Spleen (tissue), 11 donors: ENCODE measurements at regions not wholly inside any gene's neighbourhood (a gene's known extent, or its start where the extent isn't known, plus 50 kb on each side); places are given as distances from the start of the nearest gene placed in this dataset.

ENCODE experiments used
- DNase-seq: peaks from one replicate; pipeline ENCODE4 v3.0.0-alpha.2; 2020
- H3K27ac ChIP-seq, 8 donors: fragments of 200-600 bp; sonication (generic) in 7 of 8; 1 replicate in 4 of 8; 2 replicates in 4 of 8; pipeline versions ENCODE4 v1.5.0 to v1.8.0; 2016 to 2021; ENCODE audit warnings: inconsistent platforms in 4 of 8, mild to moderate bottlenecking in 4 of 8, moderate library complexity in 1 of 8
- H3K27me3 ChIP-seq, 7 donors: fragments of 200-600 bp; sonication (generic) in 6 of 7; replicated peaks in 1 of 7; 1 replicate in 4 of 7; 2 replicates in 3 of 7; pipeline versions ENCODE4 v1.5.0 to v1.8.0; 2016 to 2021; ENCODE audit warnings: inconsistent platforms in 3 of 7, mild to moderate bottlenecking in 1 of 7
- H3K36me3 ChIP-seq, 6 donors: fragments of 200-600 bp; sonication (generic) in 5 of 6; 1 replicate in 4 of 6; 2 replicates in 2 of 6; pipeline versions ENCODE4 v1.5.0 to v1.8.0; 2016 to 2021; ENCODE audit warnings: inconsistent platforms in 2 of 6
- H3K4me1 ChIP-seq, 6 donors: fragments of 200-600 bp; sonication (generic) in 5 of 6; 1 replicate in 3 of 6; 2 replicates in 3 of 6; pipeline versions ENCODE4 v1.5.0 to v1.8.0; 2016 to 2021; ENCODE audit warnings: inconsistent platforms in 3 of 6
- H3K4me3 ChIP-seq, 8 donors: fragments of 200-600 bp; sonication (generic) in 7 of 8; 1 replicate in 4 of 8; 2 replicates in 4 of 8; pipeline versions ENCODE4 v1.5.0 to v1.8.0; 2016 to 2021; ENCODE audit warnings: inconsistent platforms in 4 of 8, mild to moderate bottlenecking in 4 of 8, moderate library complexity in 2 of 8
- H3K9me3 ChIP-seq, 8 donors: fragments of 200-600 bp; sonication (generic) in 7 of 8; 1 replicate in 4 of 8; 2 replicates in 4 of 8; pipeline versions ENCODE4 v1.5.0 to v1.8.0; 2016 to 2021; ENCODE audit warnings: inconsistent platforms in 4 of 8
- CTCF ChIP-seq, 11 experiments: fragments of 200-600 bp in 7 of 11; fragments of 450-650 bp in 4 of 11; sonication (generic) in 4 of 11; IDR thresholded peaks in 8 of 11; conservative IDR thresholded peaks in 3 of 11; 1 replicate in 7 of 11; 2 replicates in 4 of 11; pipeline versions ENCODE4 v1.4.0 to v1.8.0; 2016 to 2021; ENCODE audit warnings: antibody characterized with exemption in 11 of 11, inconsistent platforms in 4 of 11, mild to moderate bottlenecking in 1 of 11
- POLR2A ChIP-seq, 3 donors: fragments of 450-650 bp; IDR thresholded peaks; one replicate each; pipeline ENCODE4 v1.5.1; 2017; ENCODE audit warnings: antibody characterized with exemption in 3 of 3, mild to moderate bottlenecking in 1 of 3
- POLR2AphosphoS5 ChIP-seq, 3 donors: sonication (generic); formaldehyde crosslinking; IDR thresholded peaks; one replicate each; pipeline ENCODE4 v1.5.1; 2017; ENCODE audit warnings: antibody characterized with exemption in 3 of 3
- WGBS, 5 donors: extraction: QIAGEN DNeasy Blood & Tissue Kit in 3 of 5; methylation state at CpG; one replicate each; pipeline versions ENCODE4 v1.1.5 to v1.1.7; 2013 to 2018; 5-methylcytosine and 5-hydroxymethylcytosine counted together
- intact Hi-C: fragments of 100-400 bp; cut with DNase I; formaldehyde crosslinking; loops from one replicate; pipeline ENCODE4 v1.15.0; 2023; ENCODE audit warnings: low total_unique reads
- donor health status: healthy with polysubstance abuse.
- donor health status: DM: no; HTN: no; CAD: no; lungs with moderate emphysema.
- donor health status: DM: no; HTN: no; CAD: no.
- donor health status: Bipolar disorder and iron deficiency.
- donor health status: healthy.
- donor health status: DM: no; HTN: no; CAD: no.
- donor health status: DM: yes; HTN: yes; CAD: no.

GRCh38 chr5:56429110-56429561 is 196.0 kb upstream of the ANKRD55 start:
- intact Hi-C loops = no loop called here
- no peak for DNase-seq

GRCh38 chr5:56426693-56427092 is 193.6 kb upstream of the ANKRD55 start:
- intact Hi-C loops = no loop called here
- Histone ChIP-seq H3K27me3 (no peaks in the 10 kb centered on the region), H3K4me1 (no peaks in the 10 kb centered on the region), H3K4me3 (no peak overlapping the region), H3K9me3 (peaks cover 0 to 11% (median 3%) of the 10 kb centered on the region in 8 donors), H3K36me3 (no peaks in the 10 kb centered on the region), H3K27ac (no peak overlapping the region)
- no peak for DNase-seq
- TF ChIP-seq POLR2A (IDR thresholded peaks at IDR 0.05) = no peak
- TF ChIP-seq CTCF (IDR thresholded peaks at IDR 0.05 in 8 of 11, conservative IDR thresholded peaks at IDR 0.05 in 3 of 11) = no peak
- TF ChIP-seq POLR2AphosphoS5 (IDR thresholded peaks at IDR 0.05) = no peak
- WGBS, 5 donors = 82 to 93% (median 91%) methylated on average over 4 of the region's 4 CpGs

More at GRCh38 chr5:56429110-56429561, 196.0 kb upstream of the ANKRD55 start:
- H3K9me3 ChIP-seq = peaks cover 0 to 3% (median under 1%) of the 10 kb centered on the region in 8 donors
- no peak overlapping the region for H3K27ac ChIP-seq
- H3K36me3 ChIP-seq = no peaks in the 10 kb centered on the region
- H3K4me1 ChIP-seq = peaks cover 0 to 7% (median 0%) of the 10 kb centered on the region in 6 donors
- H3K4me3 ChIP-seq = no peak overlapping the region
- H3K27me3 ChIP-seq = no peaks in the 10 kb centered on the region
- WGBS, 5 donors = 80 to 90% (median 86%) methylated on average over 6 of the region's 6 CpGs
- TF ChIP-seq POLR2AphosphoS5 (IDR thresholded peaks at IDR 0.05) (no peak), POLR2A (IDR thresholded peaks at IDR 0.05) (no peak), CTCF (IDR thresholded peaks at IDR 0.05 in 8 of 11, conservative IDR thresholded peaks at IDR 0.05 in 3 of 11) (no peak)

GRCh38 chr5:56422076-56422762 is 189.1 kb upstream of the ANKRD55 start:
- DNase-seq = no peak
- 82 to 89% (median 88%) methylated on average over 5 of the region's 5 CpGs for WGBS, 5 donors
- intact Hi-C loops = no loop called here
- TF ChIP-seq POLR2AphosphoS5 (IDR thresholded peaks at IDR 0.05) = no peak
- TF ChIP-seq POLR2A (IDR thresholded peaks at IDR 0.05) = no peak
- no peak for TF ChIP-seq CTCF (IDR thresholded peaks at IDR 0.05 in 8 of 11, conservative IDR thresholded peaks at IDR 0.05 in 3 of 11)
- no peak overlapping the region for H3K4me3 ChIP-seq
- no peaks in the 10 kb centered on the region for H3K27me3 ChIP-seq
- no peaks in the 10 kb centered on the region for H3K36me3 ChIP-seq
- H3K4me1 ChIP-seq = no peaks in the 10 kb centered on the region
- H3K9me3 ChIP-seq = peaks cover 0 to 44% (median 31%) of the 10 kb centered on the region in 8 donors
- no peak overlapping the region for H3K27ac ChIP-seq

GRCh38 chr5:56421246-56422075 is 188.3 kb upstream of the ANKRD55 start:
- Histone ChIP-seq H3K4me3 (no peak overlapping the region), H3K4me1 (peaks cover 0 to 7% (median under 1%) of the 10 kb centered on the region in 6 donors), H3K27ac (no peak overlapping the region), H3K36me3 (no peaks in the 10 kb centered on the region), H3K9me3 (peaks cover 0 to 44% (median 31%) of the 10 kb centered on the region in 8 donors), H3K27me3 (no peaks in the 10 kb centered on the region)
- DNase-seq = no peak
- WGBS, 5 donors = 89 to 95% (median 93%) methylated on average over 6 of the region's 6 CpGs
- intact Hi-C loops = no loop called here
- TF ChIP-seq POLR2A (IDR thresholded peaks at IDR 0.05) (no peak), POLR2AphosphoS5 (IDR thresholded peaks at IDR 0.05) (no peak), CTCF (IDR thresholded peaks at IDR 0.05 in 8 of 11, conservative IDR thresholded peaks at IDR 0.05 in 3 of 11) (no peak)
